ENCODE measurements at regions not wholly inside any gene's neighbourhood (a gene's known extent, or its start where the extent isn't known, plus 50 kb on each side); places are given as distances from the start of the nearest gene placed in this dataset.

DNA sequence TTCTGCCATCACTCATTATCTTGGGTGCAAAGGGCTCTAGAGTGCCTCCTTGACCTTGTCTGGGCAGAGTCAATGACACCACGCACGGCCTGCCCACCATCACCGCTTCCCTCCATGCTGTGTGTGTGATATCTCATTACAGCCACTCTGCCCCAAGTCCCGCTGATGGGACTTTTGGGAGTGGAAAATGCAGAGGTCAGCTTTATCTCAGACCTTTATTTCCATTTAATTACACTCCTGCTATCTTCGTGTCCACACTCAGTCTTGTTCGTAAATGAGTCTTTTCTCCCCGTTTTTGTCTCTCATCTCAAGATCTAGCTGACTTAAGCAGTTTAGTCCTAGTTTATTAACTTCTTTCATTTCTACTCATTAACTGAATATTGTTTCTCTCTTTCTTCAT lies 226.2 kb downstream of the ICE1 start:
- Histone ChIP-seq H3K9me3 (ENCODE audit: control insufficient read depth, insufficient read depth, low read length) (no peaks in the 10 kb centered on the region), H4K20me1 (ENCODE audit: control insufficient read depth, insufficient read depth, low read depth, low read length) (no peaks in the 10 kb centered on the region), H3K4me2 (ENCODE audit: low read length) (no peak overlapping the region), H3K27me3 (ENCODE audit: control insufficient read depth, low read length) (no peaks in the 10 kb centered on the region), H3K4me3 (ENCODE audit: low read length) (no peak overlapping the region), H3F3A (ENCODE audit: control insufficient read depth, insufficient read depth) (no peaks in the 10 kb centered on the region), H3K27ac (ENCODE audit: low read depth, low read length) (no peak overlapping the region), H3K79me2 (ENCODE audit: control insufficient read depth, low read length) (no peaks in the 10 kb centered on the region), H3K4me1 (ENCODE audit: control insufficient read depth, low read length) (no peaks in the 10 kb centered on the region), H3K9me2 (replicated peaks; ENCODE audit: control insufficient read depth, low read length) (no peaks in the 10 kb centered on the region), H3K36me3 (ENCODE audit: control insufficient read depth, low read length) (no peaks in the 10 kb centered on the region)
- TF ChIP-seq, protein P1, sequence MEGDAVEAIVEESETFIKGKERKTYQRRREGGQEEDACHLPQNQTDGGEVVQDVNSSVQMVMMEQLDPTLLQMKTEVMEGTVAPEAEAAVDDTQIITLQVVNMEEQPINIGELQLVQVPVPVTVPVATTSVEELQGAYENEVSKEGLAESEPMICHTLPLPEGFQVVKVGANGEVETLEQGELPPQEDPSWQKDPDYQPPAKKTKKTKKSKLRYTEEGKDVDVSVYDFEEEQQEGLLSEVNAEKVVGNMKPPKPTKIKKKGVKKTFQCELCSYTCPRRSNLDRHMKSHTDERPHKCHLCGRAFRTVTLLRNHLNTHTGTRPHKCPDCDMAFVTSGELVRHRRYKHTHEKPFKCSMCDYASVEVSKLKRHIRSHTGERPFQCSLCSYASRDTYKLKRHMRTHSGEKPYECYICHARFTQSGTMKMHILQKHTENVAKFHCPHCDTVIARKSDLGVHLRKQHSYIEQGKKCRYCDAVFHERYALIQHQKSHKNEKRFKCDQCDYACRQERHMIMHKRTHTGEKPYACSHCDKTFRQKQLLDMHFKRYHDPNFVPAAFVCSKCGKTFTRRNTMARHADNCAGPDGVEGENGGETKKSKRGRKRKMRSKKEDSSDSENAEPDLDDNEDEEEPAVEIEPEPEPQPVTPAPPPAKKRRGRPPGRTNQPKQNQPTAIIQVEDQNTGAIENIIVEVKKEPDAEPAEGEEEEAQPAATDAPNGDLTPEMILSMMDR (IDR thresholded peaks at IDR 0.05; ENCODE audit: low read depth, low read length, poor library complexity, severe bottlenecking) = no peak
- TF ChIP-seq EZH2phosphoT487 (IDR thresholded peaks at IDR 0.05; ENCODE audit: borderline replicate concordance, low read length) = no peak

DNA sequence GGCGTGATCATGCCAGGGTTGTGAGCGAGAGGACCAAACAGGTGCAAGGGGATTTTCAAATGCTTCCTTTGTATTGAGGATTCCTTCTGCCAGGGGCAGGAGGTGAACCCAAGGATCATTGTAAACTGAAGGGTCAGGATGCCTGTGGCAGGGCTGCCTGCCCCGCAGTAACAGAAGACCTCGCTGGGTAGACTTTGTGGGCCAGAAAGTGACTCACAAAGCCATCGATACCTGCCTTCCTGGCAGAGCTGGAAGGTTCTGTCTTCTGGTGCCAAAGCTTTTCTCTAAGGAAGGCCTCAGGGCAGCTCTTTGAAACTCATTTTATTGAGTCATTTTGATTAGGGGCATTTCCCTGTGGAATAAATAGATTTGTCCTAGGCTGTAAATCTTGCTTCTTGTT lies 223.4 kb downstream of the ICE1 start:
- H3K27ac ChIP-seq (ENCODE audit: low read depth, low read length) = no peak overlapping the region
- no peaks in the 10 kb centered on the region for H3K27me3 ChIP-seq (ENCODE audit: control insufficient read depth, low read length)
- H3K4me2 ChIP-seq (ENCODE audit: low read length) = no peak overlapping the region
- no peak overlapping the region for H3K4me3 ChIP-seq (ENCODE audit: low read length)
- no peaks in the 10 kb centered on the region for H3K36me3 ChIP-seq (ENCODE audit: control insufficient read depth, low read length)
- no peaks in the 10 kb centered on the region for H4K20me1 ChIP-seq (ENCODE audit: control insufficient read depth, insufficient read depth, low read depth, low read length)
- TF ChIP-seq, protein P1 (IDR thresholded peaks at IDR 0.05; ENCODE audit: low read depth, low read length, poor library complexity, severe bottlenecking) = no peak
- no peak for TF ChIP-seq EZH2phosphoT487 (IDR thresholded peaks at IDR 0.05; ENCODE audit: borderline replicate concordance, low read length)
- H3K9me2 ChIP-seq (replicated peaks; ENCODE audit: control insufficient read depth, low read length) = no peaks in the 10 kb centered on the region
- no peaks in the 10 kb centered on the region for H3K9me3 ChIP-seq (ENCODE audit: control insufficient read depth, insufficient read depth, low read length)
- no peaks in the 10 kb centered on the region for H3F3A ChIP-seq (ENCODE audit: control insufficient read depth, insufficient read depth)
- no peaks in the 10 kb centered on the region for H3K79me2 ChIP-seq (ENCODE audit: control insufficient read depth, low read length)
- H3K4me1 ChIP-seq (ENCODE audit: control insufficient read depth, low read length) = no peaks in the 10 kb centered on the region

DNA sequence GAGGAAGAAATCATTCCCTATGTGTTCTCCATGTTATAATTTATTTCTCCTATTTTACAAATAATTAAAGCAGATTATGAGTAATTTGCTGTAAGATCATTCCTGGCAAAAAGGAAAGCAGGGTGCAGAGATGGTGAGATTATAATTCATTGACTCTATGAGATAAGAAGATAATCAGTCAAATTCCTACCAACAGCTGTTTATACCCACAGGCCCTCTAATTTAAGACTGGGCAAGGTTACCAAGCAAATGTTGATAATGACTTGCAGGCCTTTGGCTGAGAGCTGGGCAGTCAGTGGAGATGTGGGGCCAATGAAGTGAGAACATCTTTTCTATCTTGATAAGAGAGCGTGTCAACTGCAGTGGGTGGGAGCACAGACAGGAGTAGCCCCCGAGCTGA lies 222.7 kb downstream of the ICE1 start:
- Histone ChIP-seq H3K79me2 (ENCODE audit: control insufficient read depth, low read length) (no peaks in the 10 kb centered on the region), H3K27me3 (ENCODE audit: control insufficient read depth, low read length) (no peaks in the 10 kb centered on the region), H3K27ac (ENCODE audit: low read depth, low read length) (no peak overlapping the region), H3K36me3 (ENCODE audit: control insufficient read depth, low read length) (no peaks in the 10 kb centered on the region), H4K20me1 (ENCODE audit: control insufficient read depth, insufficient read depth, low read depth, low read length) (no peaks in the 10 kb centered on the region), H3K4me3 (ENCODE audit: low read length) (no peak overlapping the region), H3K4me1 (ENCODE audit: control insufficient read depth, low read length) (no peaks in the 10 kb centered on the region), H3K9me3 (ENCODE audit: control insufficient read depth, insufficient read depth, low read length) (no peaks in the 10 kb centered on the region), H3K9me2 (replicated peaks; ENCODE audit: control insufficient read depth, low read length) (no peaks in the 10 kb centered on the region), H3K4me2 (ENCODE audit: low read length) (no peak overlapping the region), H3F3A (ENCODE audit: control insufficient read depth, insufficient read depth) (no peaks in the 10 kb centered on the region)
- TF ChIP-seq EZH2phosphoT487 (IDR thresholded peaks at IDR 0.05; ENCODE audit: borderline replicate concordance, low read length) = no peak
- TF ChIP-seq, protein P1 (IDR thresholded peaks at IDR 0.05; ENCODE audit: low read depth, low read length, poor library complexity, severe bottlenecking) = no peak

DNA sequence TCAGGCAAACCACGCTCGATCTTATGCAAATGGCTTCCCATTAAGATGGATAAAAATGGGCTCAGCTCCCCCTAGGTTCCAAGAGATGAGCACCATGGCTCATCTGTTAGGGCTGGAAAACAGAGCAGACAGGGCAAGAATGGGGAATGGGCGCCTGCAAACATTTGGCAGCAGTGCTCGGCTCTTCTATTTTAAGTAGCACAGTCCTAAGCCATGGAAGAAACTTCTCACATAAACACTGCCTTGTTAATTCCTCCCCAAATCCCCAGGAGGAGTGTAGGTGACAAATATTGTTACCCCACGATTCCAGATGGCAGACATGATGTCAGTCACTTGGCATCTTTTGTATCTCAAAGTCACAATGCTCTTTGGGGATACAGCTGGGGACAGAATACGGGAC lies 221.8 kb downstream of the ICE1 start:
- no peaks in the 10 kb centered on the region for H4K20me1 ChIP-seq (ENCODE audit: control insufficient read depth, insufficient read depth, low read depth, low read length)
- H3F3A ChIP-seq (ENCODE audit: control insufficient read depth, insufficient read depth) = no peaks in the 10 kb centered on the region
- H3K27me3 ChIP-seq (ENCODE audit: control insufficient read depth, low read length) = no peaks in the 10 kb centered on the region
- TF ChIP-seq, protein P1 (IDR thresholded peaks at IDR 0.05; ENCODE audit: low read depth, low read length, poor library complexity, severe bottlenecking) = no peak
- no peak for TF ChIP-seq EZH2phosphoT487 (IDR thresholded peaks at IDR 0.05; ENCODE audit: borderline replicate concordance, low read length)
- H3K9me2 ChIP-seq (replicated peaks; ENCODE audit: control insufficient read depth, low read length) = no peaks in the 10 kb centered on the region
- no peaks in the 10 kb centered on the region for H3K4me1 ChIP-seq (ENCODE audit: control insufficient read depth, low read length)
- H3K79me2 ChIP-seq (ENCODE audit: control insufficient read depth, low read length) = no peaks in the 10 kb centered on the region
- H3K4me3 ChIP-seq (ENCODE audit: low read length) = no peak overlapping the region
- no peak overlapping the region for H3K27ac ChIP-seq (ENCODE audit: low read depth, low read length)
- H3K4me2 ChIP-seq (ENCODE audit: low read length) = no peak overlapping the region
- no peaks in the 10 kb centered on the region for H3K9me3 ChIP-seq (ENCODE audit: control insufficient read depth, insufficient read depth, low read length)
- H3K36me3 ChIP-seq (ENCODE audit: control insufficient read depth, low read length) = no peaks in the 10 kb centered on the region

Measured in DOHH2 (cell line).